KOPT-K1 (cell line): ENCODE measurements at regions not wholly inside any gene's neighbourhood (a gene's known extent, or its start where the extent isn't known, plus 50 kb on each side); places are given as distances from the start of the nearest gene placed in this dataset.

Experiments
- H3K27ac ChIP-seq: fragments of 200-600 bp; sonication (generic); 2 replicates; pipeline ENCODE4 v1.5.1; 2016; ENCODE audit warnings: antibody characterized with exemption, mild to moderate bottlenecking, low read depth, low read length; ENCODE audit not compliant: poor library complexity, severe bottlenecking
- H3K36me3 ChIP-seq: fragments of 200-600 bp; sonication (generic); 2 replicates; pipeline ENCODE4 v1.5.1; 2017; ENCODE audit warnings: antibody characterized with exemption, mild to moderate bottlenecking, low read length, moderate library complexity; ENCODE audit not compliant: insufficient read depth
- H3K9me3 ChIP-seq: fragments of 200-600 bp; sonication (generic); 2 replicates; pipeline ENCODE4 v1.5.1; 2017; ENCODE audit warnings: antibody characterized with exemption, low read length, mild to moderate bottlenecking; ENCODE audit not compliant: insufficient read depth, poor library complexity, severe bottlenecking

GRCh38 chr2:146265656-146266055, 1579.2 kb upstream of the ACVR2A start:
- Histone ChIP-seq H3K27ac (no peak overlapping the region), H3K36me3 (no peaks in the 10 kb centered on the region), H3K9me3 (no peaks in the 10 kb centered on the region)

GRCh38 chr2:146262606-146263005, 1582.2 kb upstream of the ACVR2A start:
- Histone ChIP-seq H3K27ac (no peak overlapping the region), H3K36me3 (no peaks in the 10 kb centered on the region), H3K9me3 (no peaks in the 10 kb centered on the region)

- H3K27ac ChIP-seq = no peak overlapping the region
- H3K36me3 ChIP-seq = no peaks in the 10 kb centered on the region
- H3K9me3 ChIP-seq = no peaks in the 10 kb centered on the region
These were observed 1584.3 kb upstream of the ACVR2A start for GRCh38 chr2:146260551-146260950.

- Histone ChIP-seq H3K36me3 (no peaks in the 10 kb centered on the region), H3K9me3 (no peaks in the 10 kb centered on the region), H3K27ac (no peak overlapping the region)
These were observed 1585.0 kb upstream of the ACVR2A start for GRCh38 chr2:146259816-146260215.

GRCh38 chr2:146258071-146258470, 1586.8 kb upstream of the ACVR2A start:
- no peaks in the 10 kb centered on the region for H3K36me3 ChIP-seq
- H3K9me3 ChIP-seq = no peaks in the 10 kb centered on the region
- H3K27ac ChIP-seq = no peak overlapping the region

GRCh38 chr2:146252119-146252518, 1592.7 kb upstream of the ACVR2A start:
- no peak overlapping the region for H3K27ac ChIP-seq
- no peaks in the 10 kb centered on the region for H3K9me3 ChIP-seq
- no peaks in the 10 kb centered on the region for H3K36me3 ChIP-seq

GRCh38 chr2:146251328-146251727, 1593.5 kb upstream of the ACVR2A start:
- Histone ChIP-seq H3K9me3 (no peaks in the 10 kb centered on the region), H3K27ac (no peak overlapping the region), H3K36me3 (no peaks in the 10 kb centered on the region)

- Histone ChIP-seq H3K36me3 (no peaks in the 10 kb centered on the region), H3K27ac (no peak overlapping the region), H3K9me3 (no peaks in the 10 kb centered on the region)
These were observed 1597.9 kb upstream of the ACVR2A start for GRCh38 chr2:146246736-146247523.

GRCh38 chr2:146246002-146246735, 1598.7 kb upstream of the ACVR2A start:
- Histone ChIP-seq H3K27ac (no peak overlapping the region), H3K36me3 (no peaks in the 10 kb centered on the region)

GRCh38 chr2:146244830-146245229, 1600.0 kb upstream of the ACVR2A start:
- H3K9me3 ChIP-seq = no peaks in the 10 kb centered on the region
- no peaks in the 10 kb centered on the region for H3K36me3 ChIP-seq
- H3K27ac ChIP-seq = no peak overlapping the region

More at GRCh38 chr2:146246002-146246735, 1598.7 kb upstream of the ACVR2A start:
- no peaks in the 10 kb centered on the region for H3K9me3 ChIP-seq

- Histone ChIP-seq H3K9me3 (no peaks in the 10 kb centered on the region), H3K27ac (no peak overlapping the region), H3K36me3 (no peaks in the 10 kb centered on the region)
These were observed 1600.7 kb upstream of the ACVR2A start for GRCh38 chr2:146244131-146244530.

GRCh38 chr2:146241023-146241422, 1603.8 kb upstream of the ACVR2A start:
- Histone ChIP-seq H3K27ac (no peak overlapping the region), H3K36me3 (no peaks in the 10 kb centered on the region), H3K9me3 (no peaks in the 10 kb centered on the region)

- no peak overlapping the region for H3K27ac ChIP-seq
- no peaks in the 10 kb centered on the region for H3K36me3 ChIP-seq
- no peaks in the 10 kb centered on the region for H3K9me3 ChIP-seq
These were observed 1604.4 kb upstream of the ACVR2A start for GRCh38 chr2:146240391-146240790.

- Histone ChIP-seq H3K9me3 (no peaks in the 10 kb centered on the region), H3K36me3 (no peaks in the 10 kb centered on the region), H3K27ac (no peak overlapping the region)
These were observed 1605.3 kb upstream of the ACVR2A start for GRCh38 chr2:146239392-146240135.

GRCh38 chr2:146238254-146238966, 1606.4 kb upstream of the ACVR2A start:
- no peak overlapping the region for H3K27ac ChIP-seq
- no peaks in the 10 kb centered on the region for H3K9me3 ChIP-seq
- H3K36me3 ChIP-seq = no peaks in the 10 kb centered on the region
